Activated CD4-positive, alpha-beta T cell treated with anti-CD3 and anti-CD28 coated beads, Interleukin-2, amount 50 U/mL, for 16 hours (primary cell): ENCODE measurements at regions not wholly inside any gene's neighbourhood (a gene's known extent, or its start where the extent isn't known, plus 50 kb on each side); places are given as distances from the start of the nearest gene placed in this dataset.

Experiments used
- DNase-seq: peaks from one replicate; pipeline ENCODE4 v3.0.0-alpha.2; 2020

DNA sequence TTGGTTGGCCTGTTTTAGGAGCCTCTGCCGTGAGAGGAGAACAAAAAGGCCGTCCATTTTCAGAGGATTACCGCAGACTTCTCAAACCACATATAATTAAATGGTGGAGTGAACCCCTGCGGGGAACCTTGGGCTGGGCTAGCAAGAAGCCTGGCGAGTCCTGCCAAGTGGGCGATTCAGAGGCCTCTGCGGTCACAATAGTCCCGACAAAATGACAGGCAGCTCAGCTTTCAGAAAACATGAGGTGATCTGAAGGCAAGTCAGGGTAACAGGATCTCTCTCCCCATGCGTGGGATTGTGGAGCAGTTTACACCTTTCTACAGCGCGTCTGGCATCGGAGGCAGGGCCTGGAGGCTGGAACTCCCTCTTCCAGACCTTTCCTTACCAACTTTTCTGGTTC is 134.8 kb downstream of the ASB7 start:
- no peak for DNase-seq

DNA sequence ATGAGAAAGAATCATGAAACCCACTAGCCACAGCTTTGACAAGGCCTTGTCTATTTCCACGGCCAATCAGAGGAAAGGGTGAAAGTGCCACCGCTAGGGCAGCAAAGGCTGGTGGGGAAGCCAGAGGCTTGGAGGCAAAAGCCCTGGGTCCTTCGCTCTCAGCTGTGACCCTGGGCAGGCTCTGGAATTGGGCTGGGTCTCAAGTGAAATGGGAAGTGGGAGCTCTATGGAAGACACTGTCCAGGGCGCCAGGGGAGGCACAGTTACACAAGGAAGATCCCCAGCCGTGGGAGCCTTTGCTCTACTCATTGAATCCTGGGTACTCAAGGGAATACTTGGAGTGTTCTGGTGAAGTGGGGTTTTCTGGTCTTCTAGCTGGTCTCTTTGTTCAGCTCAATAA is 136.2 kb downstream of the ASB7 start:
- DNase-seq, result no peak

DNA sequence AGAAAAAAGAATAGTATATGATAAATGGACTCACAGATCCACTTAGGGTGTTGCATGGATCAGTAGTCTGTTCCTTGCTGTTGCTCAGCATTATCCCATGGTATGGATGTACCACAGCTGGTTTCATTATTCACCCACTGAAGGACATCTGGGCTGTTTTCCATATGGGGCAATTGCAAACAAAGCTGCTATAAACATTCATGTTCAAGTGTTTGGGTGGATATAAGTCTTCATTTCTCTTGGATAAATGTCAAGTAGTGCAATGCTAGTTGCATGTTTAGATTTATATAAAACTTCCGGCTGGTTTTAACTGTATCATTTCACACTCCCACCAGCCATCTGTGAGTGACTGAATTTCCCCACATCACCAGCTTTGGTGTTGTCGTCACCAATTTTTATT is 137.7 kb downstream of the ASB7 start:
- no peak for DNase-seq

DNA sequence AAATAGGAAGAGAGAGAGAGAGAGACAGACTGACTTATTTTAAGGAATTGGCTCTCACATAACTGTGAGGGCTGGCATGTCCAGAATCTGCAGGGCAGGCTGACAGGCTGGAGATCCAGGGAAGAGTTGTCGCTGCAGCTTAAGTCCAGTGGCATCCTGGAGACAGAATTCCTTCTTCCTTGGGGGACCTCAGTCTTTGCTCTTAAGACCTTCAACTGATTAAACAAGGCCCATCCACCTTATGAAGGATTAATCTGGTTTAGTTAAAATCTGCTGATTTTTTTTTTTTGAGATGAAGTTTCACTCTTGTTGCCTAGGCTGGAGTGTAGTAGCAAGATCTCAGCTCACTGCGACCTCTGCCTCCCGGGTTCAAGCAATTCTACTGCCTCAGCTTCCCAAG is 128.0 kb upstream of the ALDH1A3 start:
- no peak for DNase-seq

DNA sequence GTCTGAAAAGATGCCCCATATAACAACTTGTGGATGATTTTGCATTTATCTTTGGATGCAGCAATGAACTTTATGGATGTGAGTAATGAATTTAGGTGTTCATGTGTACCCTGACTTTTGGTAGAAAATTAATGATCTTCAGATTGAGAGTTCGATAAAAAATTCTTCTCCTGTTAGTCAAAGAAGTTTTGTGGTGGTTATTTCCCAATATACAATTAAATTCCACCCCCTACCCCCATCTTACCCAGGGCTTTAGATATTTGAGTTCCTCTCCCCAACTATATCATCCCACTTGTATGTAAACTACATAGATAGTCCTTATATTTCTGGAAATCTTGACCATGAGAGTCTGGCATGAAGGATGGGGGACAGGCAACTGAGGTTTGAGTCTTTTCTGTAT is 126.1 kb upstream of the ALDH1A3 start:
- DNase-seq, result no peak

DNA sequence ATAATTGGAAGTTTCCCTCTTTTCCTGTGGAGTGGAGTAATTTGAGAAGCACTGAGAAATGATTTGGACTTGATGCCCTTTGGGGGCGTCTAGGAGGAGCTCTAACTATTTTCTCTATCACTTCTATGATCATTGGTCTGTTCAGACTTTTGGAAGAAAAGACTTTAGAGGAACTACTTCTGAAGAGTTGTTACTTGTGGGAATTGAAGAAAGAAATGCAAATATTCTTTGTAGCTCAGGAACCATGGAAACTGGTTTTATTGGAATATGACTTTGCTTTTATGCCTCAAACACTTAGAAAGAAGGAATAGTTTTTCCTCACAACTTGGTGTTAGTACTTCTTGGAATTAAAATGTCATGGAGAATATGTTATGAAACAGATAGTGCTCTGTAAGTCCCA is 122.0 kb upstream of the ALDH1A3 start:
- DNase-seq, result no peak

DNA sequence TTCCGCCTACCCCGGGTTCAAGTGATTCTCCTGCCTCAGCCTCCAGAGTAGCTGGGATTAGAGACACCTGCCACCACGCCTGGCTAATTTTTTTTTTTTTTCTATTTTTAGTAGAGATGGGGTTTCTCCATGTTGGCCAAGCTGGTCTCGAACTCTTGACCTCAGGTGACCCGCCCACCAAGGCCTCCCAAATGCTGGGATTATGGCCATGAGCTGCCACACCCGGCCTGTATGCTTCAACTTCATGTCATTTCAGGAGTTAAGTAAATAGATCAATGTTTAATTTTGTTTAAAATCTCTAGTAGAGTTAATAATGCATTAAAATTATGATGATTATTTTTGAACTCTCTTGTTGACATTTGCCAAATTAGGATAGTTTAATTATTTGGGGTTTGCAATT is 121.1 kb upstream of the ALDH1A3 start:
- DNase-seq, result no peak

DNA sequence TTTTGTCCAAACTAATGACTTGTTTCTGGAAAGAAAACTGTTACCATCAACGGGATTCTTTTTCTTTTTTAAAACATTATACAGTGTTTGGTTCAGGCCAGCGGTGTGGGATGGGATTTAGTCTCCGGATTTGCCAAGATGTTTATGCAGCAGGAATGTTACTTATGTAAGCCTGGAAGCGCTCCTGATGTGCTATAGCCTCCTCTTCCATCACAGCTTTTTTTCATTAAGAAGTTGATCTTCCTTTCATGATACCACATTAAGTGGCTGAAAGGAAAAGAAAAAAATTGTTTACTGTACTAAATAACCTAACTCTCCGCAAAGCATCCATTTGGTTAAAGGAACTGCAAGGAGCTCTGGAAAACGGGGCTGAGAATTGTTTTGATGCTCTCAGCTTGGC is 120.5 kb upstream of the ALDH1A3 start:
- DNase-seq, result no peak

DNA sequence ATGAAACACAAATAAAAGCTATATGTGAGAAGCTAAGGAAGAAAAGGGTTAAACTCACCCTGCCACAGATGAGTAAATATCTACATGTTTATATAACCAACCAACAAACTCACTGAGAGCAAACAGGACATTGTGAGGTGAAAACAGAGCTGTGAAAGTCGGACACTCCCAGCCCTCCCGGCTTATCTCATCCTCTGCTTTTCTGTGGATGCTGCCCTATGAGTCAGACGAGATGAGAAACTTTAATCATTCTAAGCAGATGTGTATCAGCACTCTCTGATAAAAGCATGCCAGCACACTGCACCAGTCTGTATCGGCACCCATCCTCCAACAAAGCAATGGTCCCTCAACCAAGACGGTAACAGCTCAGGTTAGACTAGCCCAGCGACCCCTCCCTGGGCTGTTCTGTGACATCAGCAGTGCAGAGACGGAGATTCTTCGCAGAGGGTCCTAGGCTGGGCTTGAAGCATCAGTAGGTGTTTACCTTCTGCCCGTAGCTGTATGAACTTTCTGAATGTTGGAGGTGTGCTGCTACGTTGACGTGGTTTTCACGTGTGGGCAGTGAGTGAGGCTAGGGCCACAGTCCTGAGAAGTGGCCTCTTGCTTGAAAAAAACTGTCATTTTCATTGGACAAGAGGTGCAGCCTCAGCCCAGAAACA is 119.8 kb upstream of the ALDH1A3 start:
- DNase-seq, result no peak

DNA sequence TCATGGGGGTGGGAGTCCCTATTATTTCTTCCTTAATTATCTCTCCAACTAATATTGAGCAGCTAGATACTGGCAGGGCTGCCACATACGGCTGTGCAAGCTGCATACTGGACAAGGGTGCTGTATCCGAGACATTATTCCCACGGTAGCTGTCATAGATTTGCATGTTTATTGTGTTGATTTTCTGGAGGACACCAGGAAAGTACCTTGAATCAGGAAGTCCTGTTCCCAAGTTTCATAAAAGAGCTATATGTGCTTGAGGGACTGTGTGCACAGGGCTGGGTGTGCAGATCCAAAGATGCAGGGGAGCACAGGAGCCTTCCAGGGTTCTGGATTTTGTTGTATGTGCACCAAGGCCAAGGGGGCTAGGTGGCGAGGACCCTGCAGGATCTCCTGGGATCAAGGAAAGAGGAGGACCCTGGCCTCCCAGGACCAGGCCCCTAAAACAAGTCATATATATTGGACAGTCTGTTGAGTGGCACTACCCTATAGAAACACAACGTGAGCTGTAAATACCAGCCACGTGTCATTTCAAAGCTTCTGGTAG is 119.2 kb upstream of the ALDH1A3 start:
- DNase-seq, result no peak

DNA sequence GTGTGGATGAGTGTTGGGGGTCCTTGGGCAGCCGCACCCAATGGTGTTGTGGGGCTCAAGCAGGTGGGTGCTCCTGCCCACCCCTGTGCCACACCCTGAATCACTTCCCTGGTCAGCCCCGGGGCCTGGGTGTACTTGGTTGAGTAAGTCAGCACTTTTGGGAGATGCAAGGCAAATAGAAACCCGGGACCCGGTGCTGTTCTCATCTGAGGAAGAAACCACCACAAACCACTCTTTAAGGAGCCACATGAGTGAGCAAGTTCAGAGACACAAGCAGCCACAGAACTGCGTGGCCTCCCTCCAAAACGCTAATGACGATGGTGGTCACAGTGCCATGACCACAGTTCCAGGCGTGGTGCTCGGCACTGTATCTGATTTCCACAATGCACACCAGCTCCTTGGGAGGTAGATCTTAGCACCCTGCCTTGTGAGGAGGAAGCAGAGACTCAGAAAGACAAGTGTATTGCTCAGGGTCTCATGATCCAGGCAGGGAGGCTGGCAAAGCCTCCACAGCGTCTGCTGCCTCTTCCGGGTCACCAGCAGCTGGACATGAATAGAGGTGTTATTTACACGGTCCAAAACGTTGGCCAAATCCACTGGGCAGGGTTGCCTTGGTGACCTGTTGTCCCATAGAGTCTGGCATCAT is 118.2 kb upstream of the ALDH1A3 start:
- DNase-seq, result no peak

DNA sequence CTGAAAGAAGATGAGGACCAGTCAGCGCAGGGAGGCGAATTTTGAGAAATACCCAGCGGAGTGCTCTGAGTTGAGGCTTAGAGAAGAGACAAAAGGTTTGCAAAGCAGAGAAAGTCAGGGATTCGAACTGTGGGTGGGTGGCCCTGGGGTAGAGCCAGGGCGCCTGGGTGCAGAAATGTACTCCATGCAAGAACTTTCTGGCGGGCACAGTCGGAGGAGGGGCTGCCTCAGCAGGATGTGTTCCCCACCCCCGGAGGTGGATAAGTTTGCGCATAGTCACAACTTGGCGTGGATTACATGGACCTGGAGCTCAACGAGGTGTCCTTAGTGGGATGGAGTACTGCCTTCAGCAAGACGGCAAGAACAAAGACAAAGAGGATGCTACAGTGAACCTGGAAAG is 117.3 kb upstream of the ALDH1A3 start:
- no peak for DNase-seq

DNA sequence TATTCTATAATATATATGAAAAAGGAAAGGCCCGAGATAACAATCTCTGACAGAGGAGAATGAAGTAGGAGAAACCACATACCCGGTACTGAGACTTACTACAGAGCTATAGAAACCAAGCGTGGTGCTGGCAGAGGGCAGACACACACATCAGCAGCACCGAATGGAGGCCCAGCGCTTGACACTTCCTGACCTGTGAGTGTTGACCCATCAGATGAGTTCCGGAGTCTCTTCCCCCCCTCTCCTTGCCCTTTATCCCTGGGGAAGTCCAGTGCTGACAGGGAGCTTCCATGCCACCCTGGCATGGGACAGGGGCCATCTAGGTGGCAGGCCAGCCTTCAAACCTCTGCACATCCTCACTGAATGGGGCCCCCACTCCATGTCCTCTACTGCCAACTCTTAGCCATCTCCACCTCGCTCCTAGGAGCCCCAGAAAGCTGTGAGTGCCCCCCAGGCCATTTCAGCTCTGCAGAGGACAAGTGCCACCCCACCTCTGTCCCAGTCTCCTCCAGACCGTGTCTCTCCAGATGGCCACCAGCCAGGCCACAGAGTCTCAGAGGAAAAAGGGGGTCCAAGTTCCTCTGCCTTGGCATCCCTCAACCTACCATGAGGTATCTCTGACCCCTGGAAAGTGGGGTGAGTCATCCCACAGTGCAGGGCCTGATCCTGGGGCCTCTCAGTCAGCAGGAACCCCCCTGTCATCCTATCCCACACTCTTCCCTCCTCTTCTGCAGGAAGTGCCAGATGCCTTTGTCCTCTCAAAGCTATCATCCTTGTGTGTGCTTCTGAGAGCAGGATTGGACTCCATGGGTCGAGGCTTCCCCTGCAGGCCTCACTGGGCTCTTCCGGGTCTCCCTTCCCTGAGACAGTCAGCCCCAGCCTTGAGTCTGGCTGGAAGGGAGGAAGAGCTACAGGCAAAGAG is 116.5 kb upstream of the ALDH1A3 start:
- DNase-seq, result no peak

DNA sequence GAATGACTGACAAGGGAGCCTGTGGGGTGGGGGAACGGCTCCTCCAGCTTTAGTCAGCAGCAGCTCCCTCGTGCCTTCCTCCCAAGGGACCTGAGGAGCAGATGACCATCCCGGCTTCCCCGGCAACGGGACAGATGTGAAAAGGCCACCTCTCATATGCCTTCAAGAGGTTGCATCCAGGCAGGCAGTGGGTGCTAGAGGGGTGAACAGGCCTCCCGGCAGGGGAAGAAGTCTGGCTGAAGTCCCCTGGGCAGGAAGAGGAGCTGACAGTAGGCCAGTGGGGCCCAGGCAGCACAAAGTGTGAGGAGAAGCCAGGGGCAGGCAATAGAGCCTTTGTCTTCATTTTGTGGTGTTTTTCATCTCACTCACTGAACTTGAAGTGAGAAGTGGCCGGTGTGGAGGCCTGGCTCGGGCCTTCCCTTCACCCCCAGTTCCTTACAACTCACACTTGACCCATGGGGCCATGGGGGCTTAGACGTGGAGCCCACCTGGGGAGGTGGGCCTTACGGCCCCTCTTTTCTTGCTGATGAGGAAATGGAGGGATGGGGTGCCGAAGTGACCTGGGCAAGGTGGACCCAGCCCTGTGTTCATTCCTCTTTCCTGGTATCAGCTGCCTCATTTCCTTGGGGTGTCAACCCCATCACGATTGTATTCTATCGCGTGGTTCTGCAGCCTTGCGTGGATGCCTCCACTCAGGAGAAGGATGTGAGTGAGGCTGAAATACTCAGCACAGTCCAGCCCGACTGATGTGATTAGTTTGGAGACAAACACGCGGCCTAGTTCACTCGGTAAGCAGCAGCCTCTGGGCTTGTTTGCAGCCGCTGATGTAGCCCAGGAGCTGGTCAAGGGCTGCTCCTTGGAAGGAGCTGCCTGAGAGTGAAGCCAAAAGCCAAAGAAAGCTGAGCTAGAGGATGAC is 115.5 kb upstream of the ALDH1A3 start:
- DNase-seq, result no peak

DNA sequence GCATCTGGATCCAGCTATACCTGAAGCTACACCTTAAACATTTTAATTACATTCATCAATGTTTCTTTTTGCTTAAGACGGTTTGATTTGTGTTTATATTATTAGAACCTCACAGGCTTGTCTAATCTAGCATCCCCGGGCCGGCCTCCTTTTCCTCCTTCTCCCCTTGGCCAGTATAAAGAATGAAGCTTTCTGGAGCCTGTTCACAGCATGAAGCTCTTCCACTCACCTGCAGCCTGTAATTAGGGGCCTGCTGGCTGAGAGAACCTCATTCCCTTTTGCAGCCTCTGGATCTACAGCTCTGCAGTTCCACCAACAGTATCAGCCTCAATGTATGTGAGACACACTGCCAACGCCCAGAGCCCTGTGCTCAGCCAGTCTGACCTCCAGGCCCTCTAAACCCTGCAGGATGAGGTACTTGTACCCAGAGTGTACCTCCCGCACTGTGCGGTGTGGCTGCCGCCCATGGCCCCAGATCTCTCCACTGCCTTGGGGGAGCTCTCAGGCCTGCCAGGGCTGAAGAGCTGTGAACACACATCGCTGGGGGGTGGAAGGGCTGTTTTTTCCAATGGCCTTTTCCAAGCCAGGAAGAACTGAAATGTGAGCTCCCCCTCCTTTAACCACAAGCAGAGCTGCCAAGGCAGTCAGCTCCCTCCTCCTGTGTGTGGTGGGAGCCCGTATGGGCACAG is 114.7 kb upstream of the ALDH1A3 start:
- DNase-seq, result no peak

DNA sequence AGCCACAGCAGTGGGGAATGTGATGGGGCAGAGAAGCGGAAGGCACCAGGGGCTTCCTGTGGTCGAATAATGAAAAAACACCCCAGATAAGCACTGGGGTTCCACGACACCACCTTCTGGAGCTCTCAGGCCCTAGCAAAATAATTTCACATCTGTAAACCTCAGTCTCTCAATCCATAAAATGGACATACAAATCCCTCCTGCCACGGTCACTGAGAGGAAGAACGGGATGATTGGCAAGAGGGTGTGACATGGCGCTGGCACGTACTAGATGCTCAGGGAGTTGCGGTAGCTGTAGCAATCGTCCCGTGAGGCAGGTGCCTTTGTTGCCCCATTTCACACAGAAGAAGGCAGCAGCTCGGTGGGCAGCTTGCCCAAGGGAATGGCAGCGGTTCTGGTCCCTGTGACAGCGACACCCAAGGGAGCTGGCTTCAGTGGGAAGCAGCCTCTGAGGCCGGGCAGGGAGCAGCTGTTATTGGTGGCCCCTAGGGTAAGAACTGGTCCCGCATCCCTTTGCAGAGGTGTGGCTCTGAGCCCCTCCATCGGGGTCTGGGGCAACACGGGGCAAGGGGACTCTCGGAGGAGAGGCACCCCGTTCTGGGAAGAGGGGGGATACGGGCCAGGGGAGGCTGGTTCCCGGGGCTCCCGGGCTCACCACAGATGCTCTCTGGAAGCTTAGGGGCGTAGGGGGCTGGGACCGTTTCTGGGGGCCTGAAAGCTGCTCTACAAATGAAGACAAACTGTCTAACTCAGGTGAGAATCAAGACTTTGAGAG is 114.0 kb upstream of the ALDH1A3 start:
- no peak for DNase-seq

DNA sequence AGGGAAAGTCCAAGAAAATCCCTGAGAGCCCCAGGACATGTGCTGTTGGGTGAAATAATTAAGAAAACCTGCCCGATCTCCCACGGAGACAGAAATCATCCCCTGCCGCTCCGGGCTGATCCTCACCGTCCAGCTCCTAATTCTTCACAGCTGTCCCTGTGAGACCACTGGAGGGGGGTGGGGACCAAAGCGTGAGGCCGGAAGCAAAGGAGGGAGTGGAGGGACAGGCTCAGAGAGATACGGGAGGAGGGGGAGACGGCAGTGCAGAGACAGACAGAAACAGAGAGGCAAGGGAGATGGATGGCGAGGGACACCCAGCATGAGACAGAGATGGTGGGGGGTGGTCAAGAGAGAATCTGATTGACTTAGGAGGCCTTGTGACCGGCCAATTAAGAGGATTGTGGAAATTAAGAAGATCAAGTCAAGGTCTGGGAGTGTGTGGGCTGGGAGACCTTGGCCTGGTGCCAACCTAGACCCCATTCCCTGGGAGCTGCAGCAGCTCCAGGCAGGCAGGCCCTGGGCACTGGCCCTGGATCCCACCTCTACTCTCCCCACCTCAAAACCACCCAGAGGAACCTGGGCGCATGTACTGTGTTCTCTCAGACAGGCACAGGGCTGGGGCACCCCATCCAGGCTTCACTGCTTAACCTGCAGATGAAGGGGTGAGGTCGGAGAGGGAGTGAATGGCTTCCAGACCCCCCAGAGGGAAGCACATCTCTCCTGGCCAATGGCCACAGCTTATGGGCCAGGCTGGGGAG is 113.2 kb upstream of the ALDH1A3 start:
- no peak for DNase-seq

DNA sequence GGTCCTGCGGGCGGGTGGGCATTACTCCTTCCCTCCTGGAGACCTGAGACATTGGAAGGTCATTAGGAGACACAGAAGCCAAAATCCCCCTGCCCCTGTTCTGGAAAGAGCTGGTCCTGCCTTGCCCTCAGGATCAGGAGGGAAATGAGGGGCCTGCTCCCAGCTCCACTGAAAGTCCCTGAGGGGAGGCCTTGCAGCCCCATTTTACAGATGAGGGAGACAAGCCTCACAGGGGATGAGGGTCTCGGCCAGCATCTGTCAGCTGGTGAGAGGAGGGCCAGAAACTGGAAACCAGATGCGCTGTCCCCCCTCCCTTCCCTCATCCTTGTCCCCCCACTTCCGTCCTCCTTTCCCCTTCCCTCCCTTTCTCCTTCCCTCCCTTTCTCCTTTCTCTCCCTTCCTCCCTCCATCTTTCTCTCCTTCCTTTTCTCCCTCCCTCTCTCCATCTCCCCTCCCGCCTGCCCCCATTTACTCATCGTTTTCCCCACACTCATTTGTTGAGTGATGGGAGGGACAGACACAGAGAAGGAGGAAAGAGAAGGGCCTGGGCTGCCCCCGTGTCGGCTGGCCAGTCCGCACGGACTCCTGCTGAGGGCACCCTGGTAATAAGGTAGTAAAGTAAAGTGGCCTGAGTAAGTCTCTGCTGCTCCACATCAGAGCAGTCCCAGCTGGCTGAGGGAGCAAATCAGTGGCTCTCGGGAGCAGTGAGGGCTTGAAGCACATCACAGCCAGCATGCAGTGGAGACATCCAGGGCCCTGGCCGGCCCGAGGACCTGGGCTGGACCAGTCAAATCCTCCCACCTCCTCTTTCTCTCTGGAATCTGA is 112.4 kb upstream of the ALDH1A3 start:
- DNase-seq, result no peak

DNA sequence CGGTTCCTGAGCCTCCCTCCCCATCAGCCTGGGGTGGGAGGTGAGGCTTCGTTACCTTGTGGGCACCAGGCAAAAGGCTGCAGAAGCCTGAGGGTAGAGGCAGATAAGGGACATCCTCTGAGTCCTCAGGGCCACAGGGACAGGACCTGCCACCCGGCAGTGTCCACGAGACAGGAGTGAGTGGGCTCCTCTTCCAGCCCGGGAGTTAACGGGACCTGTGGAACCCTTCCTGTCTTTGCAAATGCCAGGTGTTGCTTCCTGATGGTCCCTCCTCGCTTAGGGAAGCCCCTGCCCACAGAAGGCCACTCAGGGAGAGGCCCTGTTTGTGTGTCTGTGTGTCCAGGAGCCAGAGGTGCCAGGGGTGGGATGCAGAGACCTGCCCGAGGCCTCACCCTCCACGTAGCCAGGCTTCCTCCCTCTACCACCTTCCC is 111.1 kb upstream of the ALDH1A3 start:
- no peak for DNase-seq
